Activated CD4-positive, alpha-beta T cell treated with anti-CD3 and anti-CD28 coated beads, Interleukin-2, amount 10 ng/mL, durations not matched to agents 7 days and 5 days (primary cell): ENCODE measurements at regions not wholly inside any gene's neighbourhood (a gene's known extent, or its start where the extent isn't known, plus 50 kb on each side); places are given as distances from the start of the nearest gene placed in this dataset.

ENCODE experiments used
- CTCF ChIA-PET: fragments of 350-600 bp; sonication (Branson Sonifier 250); formaldehyde crosslinking; loops from one replicate; lab custom pipeline; 2021; ENCODE audit warnings: antibody characterized with exemption; lab: Charles Lee
- POLR2A ChIA-PET: fragments of 350-600 bp; sonication (Branson Sonifier 250); formaldehyde crosslinking; loops from one replicate; lab custom pipeline; 2021; ENCODE audit warnings: antibody characterized with exemption; lab: Charles Lee
- DNase-seq: peaks from one replicate; pipeline ENCODE4 v3.0.0-alpha.2; 2020
- H3K27ac Mint-ChIP-seq: one replicate; pipeline ENCODE4 v1.8.0; 2021; ENCODE audit warnings: mild to moderate bottlenecking, moderate library complexity, mixed read lengths
- H3K27me3 Mint-ChIP-seq: one replicate; pipeline ENCODE4 v1.8.0; 2021; ENCODE audit warnings: mixed read lengths
- H3K36me3 Mint-ChIP-seq: one replicate; pipeline ENCODE4 v1.8.0; 2021; ENCODE audit warnings: low read depth, mixed read lengths
- H3K4me1 Mint-ChIP-seq: one replicate; pipeline ENCODE4 v1.8.0; 2021; ENCODE audit warnings: mixed read lengths
- H3K4me3 Mint-ChIP-seq: one replicate; pipeline ENCODE4 v1.8.0; 2021; ENCODE audit warnings: mild to moderate bottlenecking, moderate library complexity, mixed read lengths
- H3K9me3 Mint-ChIP-seq: one replicate; pipeline ENCODE4 v1.8.0; 2021; ENCODE audit warnings: mixed read lengths

GRCh38 chr13:84865783-84866221 lies 933.4 kb downstream of the SLITRK6 start:
- POLR2A ChIA-PET = no interaction called here
- H3K4me3 Mint-ChIP-seq = no peak overlapping the region
- H3K27me3 Mint-ChIP-seq = no peaks in the 10 kb centered on the region
- H3K36me3 Mint-ChIP-seq = no peaks in the 10 kb centered on the region
- no peak overlapping the region for H3K27ac Mint-ChIP-seq
- CTCF ChIA-PET = no interaction called here
- H3K4me1 Mint-ChIP-seq = no peaks in the 10 kb centered on the region
- no peaks in the 10 kb centered on the region for H3K9me3 Mint-ChIP-seq
- no peak for DNase-seq

GRCh38 chr13:84864341-84864740 lies 934.9 kb downstream of the SLITRK6 start:
- no peak overlapping the region for H3K4me3 Mint-ChIP-seq
- no peak for DNase-seq
- no peaks in the 10 kb centered on the region for H3K4me1 Mint-ChIP-seq
- CTCF ChIA-PET = no interaction called here
- H3K27ac Mint-ChIP-seq = no peak overlapping the region
- no peaks in the 10 kb centered on the region for H3K36me3 Mint-ChIP-seq
- no peaks in the 10 kb centered on the region for H3K27me3 Mint-ChIP-seq
- no peaks in the 10 kb centered on the region for H3K9me3 Mint-ChIP-seq
- POLR2A ChIA-PET = no interaction called here

- Mint-ChIP-seq H3K27me3 (no peaks in the 10 kb centered on the region), H3K4me3 (no peak overlapping the region), H3K36me3 (no peaks in the 10 kb centered on the region), H3K9me3 (no peaks in the 10 kb centered on the region), H3K4me1 (no peaks in the 10 kb centered on the region), H3K27ac (no peak overlapping the region)
- no peak for DNase-seq
- CTCF ChIA-PET = no interaction called here
- POLR2A ChIA-PET = no interaction called here
Observed at GRCh38 chr13:84847107-84847506, 952.1 kb downstream of the SLITRK6 start.

GRCh38 chr13:84845907-84846619 lies 953.2 kb downstream of the SLITRK6 start:
- POLR2A ChIA-PET = no interaction called here
- DNase-seq = no peak

GRCh38 chr13:84844473-84844872 lies 954.7 kb downstream of the SLITRK6 start:
- ChIA-PET CTCF (no interaction called here), POLR2A (no interaction called here)
- H3K27me3 Mint-ChIP-seq = no peaks in the 10 kb centered on the region
- no peak overlapping the region for H3K27ac Mint-ChIP-seq
- no peak overlapping the region for H3K4me3 Mint-ChIP-seq
- no peaks in the 10 kb centered on the region for H3K36me3 Mint-ChIP-seq
- H3K9me3 Mint-ChIP-seq = no peaks in the 10 kb centered on the region
- H3K4me1 Mint-ChIP-seq = no peaks in the 10 kb centered on the region
- DNase-seq = no peak

More at GRCh38 chr13:84845907-84846619, 953.2 kb downstream of the SLITRK6 start:
- Mint-ChIP-seq H3K27me3 (no peaks in the 10 kb centered on the region), H3K36me3 (no peaks in the 10 kb centered on the region), H3K9me3 (no peaks in the 10 kb centered on the region), H3K4me3 (no peak overlapping the region), H3K4me1 (no peaks in the 10 kb centered on the region), H3K27ac (no peak overlapping the region)
- CTCF ChIA-PET = no interaction called here

- ChIA-PET POLR2A (no interaction called here), CTCF (no interaction called here)
- H3K4me3 Mint-ChIP-seq = no peak overlapping the region
Observed at GRCh38 chr13:84843368-84843767, 955.9 kb downstream of the SLITRK6 start.

GRCh38 chr13:84834201-84834600 lies 951.9 kb upstream of the SLITRK1 start:
- DNase-seq = no peak
- peaks cover 2% of the 10 kb centered on the region for H3K9me3 Mint-ChIP-seq
- no peaks in the 10 kb centered on the region for H3K4me1 Mint-ChIP-seq
- no peak overlapping the region for H3K27ac Mint-ChIP-seq
- no peaks in the 10 kb centered on the region for H3K36me3 Mint-ChIP-seq
- CTCF ChIA-PET = no interaction called here
- H3K4me3 Mint-ChIP-seq = no peak overlapping the region
- H3K27me3 Mint-ChIP-seq = no peaks in the 10 kb centered on the region
- POLR2A ChIA-PET = no interaction called here

More at GRCh38 chr13:84843368-84843767, 955.9 kb downstream of the SLITRK6 start:
- Mint-ChIP-seq H3K36me3 (no peaks in the 10 kb centered on the region), H3K4me1 (no peaks in the 10 kb centered on the region), H3K27me3 (no peaks in the 10 kb centered on the region), H3K27ac (no peak overlapping the region), H3K9me3 (no peaks in the 10 kb centered on the region)
- no peak for DNase-seq

- H3K27ac Mint-ChIP-seq = no peak overlapping the region
- peaks cover 2% of the 10 kb centered on the region for H3K9me3 Mint-ChIP-seq
- CTCF ChIA-PET = no interaction called here
- no peak for DNase-seq
- H3K36me3 Mint-ChIP-seq = no peaks in the 10 kb centered on the region
- no peaks in the 10 kb centered on the region for H3K27me3 Mint-ChIP-seq
- H3K4me1 Mint-ChIP-seq = no peaks in the 10 kb centered on the region
- H3K4me3 Mint-ChIP-seq = no peak overlapping the region
- POLR2A ChIA-PET = no interaction called here
Observed at GRCh38 chr13:84831666-84832657, 949.7 kb upstream of the SLITRK1 start.

GRCh38 chr13:84823528-84823927 lies 941.3 kb upstream of the SLITRK1 start:
- no peaks in the 10 kb centered on the region for H3K27me3 Mint-ChIP-seq
- H3K27ac Mint-ChIP-seq = no peak overlapping the region
- DNase-seq = no peak
- H3K36me3 Mint-ChIP-seq = no peaks in the 10 kb centered on the region
- no peak overlapping the region for H3K4me3 Mint-ChIP-seq
- ChIA-PET POLR2A (no interaction called here), CTCF (no interaction called here)
- no peaks in the 10 kb centered on the region for H3K4me1 Mint-ChIP-seq
- H3K9me3 Mint-ChIP-seq = no peaks in the 10 kb centered on the region

GRCh38 chr13:84821261-84821660 lies 939.0 kb upstream of the SLITRK1 start:
- ChIA-PET CTCF (no interaction called here), POLR2A (no interaction called here)
- Mint-ChIP-seq H3K4me3 (no peak overlapping the region), H3K36me3 (no peaks in the 10 kb centered on the region), H3K27ac (no peak overlapping the region), H3K27me3 (no peaks in the 10 kb centered on the region), H3K4me1 (no peaks in the 10 kb centered on the region), H3K9me3 (no peaks in the 10 kb centered on the region)
- DNase-seq = no peak

- Mint-ChIP-seq H3K27ac (no peak overlapping the region), H3K4me3 (no peak overlapping the region), H3K9me3 (no peaks in the 10 kb centered on the region), H3K4me1 (no peaks in the 10 kb centered on the region), H3K36me3 (no peaks in the 10 kb centered on the region), H3K27me3 (no peaks in the 10 kb centered on the region)
- ChIA-PET CTCF (no interaction called here), POLR2A (no interaction called here)
- no peak for DNase-seq
Observed at GRCh38 chr13:84816567-84817105, 934.4 kb upstream of the SLITRK1 start.

GRCh38 chr13:84812789-84813188 lies 930.5 kb upstream of the SLITRK1 start:
- H3K9me3 Mint-ChIP-seq = no peaks in the 10 kb centered on the region
- no peak overlapping the region for H3K27ac Mint-ChIP-seq
- H3K4me1 Mint-ChIP-seq = no peaks in the 10 kb centered on the region
- ChIA-PET CTCF (no interaction called here), POLR2A (no interaction called here)
- no peak overlapping the region for H3K4me3 Mint-ChIP-seq
- DNase-seq = no peak
- no peaks in the 10 kb centered on the region for H3K27me3 Mint-ChIP-seq
- H3K36me3 Mint-ChIP-seq = no peaks in the 10 kb centered on the region

GRCh38 chr13:84812078-84812477 lies 929.8 kb upstream of the SLITRK1 start:
- ChIA-PET CTCF (no interaction called here), POLR2A (no interaction called here)
- Mint-ChIP-seq H3K9me3 (no peaks in the 10 kb centered on the region), H3K36me3 (no peaks in the 10 kb centered on the region), H3K27ac (no peak overlapping the region), H3K4me3 (no peak overlapping the region), H3K4me1 (no peaks in the 10 kb centered on the region), H3K27me3 (no peaks in the 10 kb centered on the region)
- DNase-seq = no peak
